Aorta (tissue), 5 donors: ENCODE measurements at regions not wholly inside any gene's neighbourhood (a gene's known extent, or its start where the extent isn't known, plus 50 kb on each side); places are given as distances from the start of the nearest gene placed in this dataset.

ENCODE experiments used
- ATAC-seq: fragments of 200-7000 bp; cut with Tn5 transposase; one replicate; pipeline ENCODE4 v1.9.1; 2022; ENCODE audit warnings: moderate library complexity; ENCODE audit not compliant: low FRiP score
- DNase-seq, 2 donors: peaks; one replicate each; pipeline ENCODE4 v3.0.0-alpha.2; 2020
- H3K27ac ChIP-seq, 2 donors: one replicate each; pipeline ENCODE4 v1.5.1; 2013; ENCODE audit warnings: low read length in 2 of 2, mild to moderate bottlenecking in 2 of 2, moderate library complexity in 2 of 2, control low read depth in 1 of 2, inconsistent platforms in 1 of 2, low read depth in 1 of 2
- H3K27me3 ChIP-seq, 2 donors: one replicate each; pipeline ENCODE4 v1.6.1; 2013; ENCODE audit warnings: control low read depth in 1 of 2, low read length in 1 of 2, mild to moderate bottlenecking in 1 of 2, moderate library complexity in 1 of 2; ENCODE audit not compliant: insufficient read depth in 2 of 2, control insufficient read depth in 1 of 2
- H3K36me3 ChIP-seq, 2 donors: one replicate each; pipeline ENCODE4 v1.6.1; 2013; ENCODE audit warnings: control low read depth in 1 of 2, low read length in 1 of 2, mild to moderate bottlenecking in 1 of 2; ENCODE audit not compliant: insufficient read depth in 2 of 2, control insufficient read depth in 1 of 2
- H3K4me1 ChIP-seq, 2 donors: one replicate each; pipeline ENCODE4 v1.6.1; 2013; ENCODE audit warnings: low read length in 2 of 2, control low read depth in 1 of 2, mild to moderate bottlenecking in 1 of 2, moderate library complexity in 1 of 2; ENCODE audit not compliant: insufficient read depth in 2 of 2, control insufficient read depth in 1 of 2
- H3K4me3 ChIP-seq, 2 donors: one replicate each; pipeline ENCODE4 v1.5.1; 2013; ENCODE audit warnings: low read length in 2 of 2, control low read depth in 1 of 2, mild to moderate bottlenecking in 1 of 2
- H3K9me3 ChIP-seq: one replicate; pipeline ENCODE4 v1.6.1; 2013; ENCODE audit warnings: mild to moderate bottlenecking, low read length; ENCODE audit not compliant: control insufficient read depth
- WGBS, 2 donors: extraction: QIAGEN DNeasy Blood & Tissue Kit; methylation state at CpG; one replicate each; pipeline ENCODE4 v1.1.7; 2013; 5-methylcytosine and 5-hydroxymethylcytosine counted together
- intact Hi-C, 2 donors: fragments of 100-400 bp; cut with DNase I; formaldehyde crosslinking; loops; one replicate each; pipeline versions ENCODE4 v1.14.2 to v1.15.0; 2022
- donor health status: healthy with polysubstance abuse.
- donor health status: Bipolar disorder and iron deficiency.
- donor health status: DM: no; HTN: no; CAD: no.
- donor health status: DM: no; HTN: no; CAD: no.
- donor health status: DM: yes; HTN: yes; CAD: no.

GRCh38 chr16:61596655-61597054 is 439.6 kb downstream of the CDH8 start:
- no peaks in the 10 kb centered on the region for H3K4me1 ChIP-seq
- no peak for ATAC-seq
- intact Hi-C loops = no loop called here
- no peaks in the 10 kb centered on the region for H3K27me3 ChIP-seq
- 60 to 67% methylated on average over 2 of the region's 2 CpGs for WGBS, 2 donors
- no peak overlapping the region for H3K4me3 ChIP-seq
- H3K27ac ChIP-seq = no peak overlapping the region
- no peaks in the 10 kb centered on the region for H3K36me3 ChIP-seq
- H3K9me3 ChIP-seq = peaks cover 3% of the 10 kb centered on the region
- no peak for DNase-seq

- no peak for ATAC-seq
- intact Hi-C loops = no loop called here
- WGBS, 2 donors = 46 to 53% methylated on average over 3 of the region's 3 CpGs
- Histone ChIP-seq H3K4me1 (no peaks in the 10 kb centered on the region), H3K4me3 (no peak overlapping the region), H3K36me3 (no peaks in the 10 kb centered on the region), H3K27ac (no peak overlapping the region), H3K9me3 (peaks cover 3% of the 10 kb centered on the region), H3K27me3 (no peaks in the 10 kb centered on the region)
- no peak for DNase-seq
Measured at GRCh38 chr16:61595605-61596004, 440.6 kb downstream of the CDH8 start.

- H3K27ac ChIP-seq = no peak overlapping the region
- H3K4me3 ChIP-seq = no peak overlapping the region
- peaks cover 3% of the 10 kb centered on the region for H3K9me3 ChIP-seq
- no peaks in the 10 kb centered on the region for H3K4me1 ChIP-seq
- intact Hi-C loops = no loop called here
- ATAC-seq (no peak), DNase-seq (no peak)
- no peaks in the 10 kb centered on the region for H3K36me3 ChIP-seq
- 70 to 91% methylated on average over 1 of the region's 1 CpG for WGBS, 2 donors
- H3K27me3 ChIP-seq = no peaks in the 10 kb centered on the region
Measured at GRCh38 chr16:61590577-61590976, 445.7 kb downstream of the CDH8 start.

GRCh38 chr16:61587526-61587925 is 448.7 kb downstream of the CDH8 start:
- Histone ChIP-seq H3K27me3 (no peaks in the 10 kb centered on the region), H3K27ac (no peak overlapping the region), H3K9me3 (no peaks in the 10 kb centered on the region), H3K36me3 (no peaks in the 10 kb centered on the region), H3K4me1 (no peaks in the 10 kb centered on the region), H3K4me3 (no peak overlapping the region)
- intact Hi-C loops = no loop called here
- WGBS, 2 donors = 79 to 81% methylated on average over 2 of the region's 2 CpGs
- DNase-seq (no peak), ATAC-seq (no peak)

GRCh38 chr16:61581417-61582046 is 454.7 kb downstream of the CDH8 start:
- ATAC-seq = no peak
- Histone ChIP-seq H3K4me1 (no peaks in the 10 kb centered on the region), H3K27me3 (no peaks in the 10 kb centered on the region), H3K4me3 (no peak overlapping the region), H3K9me3 (no peaks in the 10 kb centered on the region), H3K36me3 (no peaks in the 10 kb centered on the region), H3K27ac (no peak overlapping the region)
- intact Hi-C loops = no loop called here
- DNase-seq = peak in 1 of 2 donors; percentile 66
- 89 to 91% methylated on average over 24 of the region's 24 CpGs for WGBS, 2 donors

GRCh38 chr16:61580579-61580978 is 455.7 kb downstream of the CDH8 start:
- Histone ChIP-seq H3K9me3 (no peaks in the 10 kb centered on the region), H3K36me3 (no peaks in the 10 kb centered on the region), H3K27me3 (no peaks in the 10 kb centered on the region), H3K27ac (no peak overlapping the region), H3K4me1 (no peaks in the 10 kb centered on the region), H3K4me3 (no peak overlapping the region)
- ATAC-seq (no peak), DNase-seq (peak in 1 of 2 donors; percentile 55)
- 94 to 95% methylated on average over 17 of the region's 17 CpGs for WGBS, 2 donors
- intact Hi-C loops = no loop called here

GRCh38 chr16:61579195-61579594 is 457.0 kb downstream of the CDH8 start:
- intact Hi-C loops = no loop called here
- Histone ChIP-seq H3K27me3 (no peaks in the 10 kb centered on the region), H3K9me3 (no peaks in the 10 kb centered on the region), H3K27ac (no peak overlapping the region), H3K4me1 (no peaks in the 10 kb centered on the region), H3K36me3 (no peaks in the 10 kb centered on the region), H3K4me3 (no peak overlapping the region)
- no peak for DNase-seq
- ATAC-seq = no peak
- WGBS, 2 donors = 57 to 70% methylated on average over 2 of the region's 2 CpGs

GRCh38 chr16:61576476-61576875 is 459.8 kb downstream of the CDH8 start:
- ATAC-seq = peak; percentile 15
- Histone ChIP-seq H3K4me3 (no peak overlapping the region), H3K27ac (no peak overlapping the region), H3K9me3 (no peaks in the 10 kb centered on the region), H3K4me1 (no peaks in the 10 kb centered on the region), H3K27me3 (no peaks in the 10 kb centered on the region), H3K36me3 (no peaks in the 10 kb centered on the region)
- no peak for DNase-seq
- intact Hi-C loops = no loop called here
- 78 to 81% methylated on average over 5 of the region's 5 CpGs for WGBS, 2 donors

GRCh38 chr16:61575617-61576016 is 460.6 kb downstream of the CDH8 start:
- Histone ChIP-seq H3K4me1 (no peaks in the 10 kb centered on the region), H3K9me3 (no peaks in the 10 kb centered on the region), H3K27ac (no peak overlapping the region), H3K36me3 (no peaks in the 10 kb centered on the region), H3K4me3 (no peak overlapping the region), H3K27me3 (no peaks in the 10 kb centered on the region)
- ATAC-seq = no peak
- intact Hi-C loops = no loop called here
- DNase-seq = no peak
- WGBS, 2 donors = 80 to 83% methylated on average over 3 of the region's 3 CpGs
